HepG2 (cell line): ENCODE measurements at regions not wholly inside any gene's neighbourhood (a gene's known extent, or its start where the extent isn't known, plus 50 kb on each side); places are given as distances from the start of the nearest gene placed in this dataset.

Experiments used
- ATAC-seq: fragments of 200-7000 bp; cut with Tn5 transposase; 3 replicates; pipeline ENCODE4 v1.9.1; 2020; ENCODE audit warnings: mild to moderate bottlenecking, moderate library complexity
- BruUV-seq: library from RNA; stranded (reverse); fragments of 400-500 nt; replicated peaks from 2 replicates; lab custom pipeline; 2021; lab: Mats Ljungman, UMichigan
- CTCF ChIA-PET: fragments of 300-600 bp; formaldehyde crosslinking; extraction: SDS; loops from one replicate; lab custom pipeline; 2021; ENCODE audit warnings: low total read pairs, inconsistent platforms, low intra/inter-chr PET ratio; lab: Yijun Ruan, JAX
- POLR2A ChIA-PET: fragments of 350-600 bp; sonication (Branson Sonifier 250); formaldehyde crosslinking; loops from one replicate; lab custom pipeline; 2020; ENCODE audit warnings: antibody characterized with exemption, inconsistent platforms; lab: Yijun Ruan, JAX
- DNase-seq: peaks from one replicate; pipeline ENCODE4 v3.0.0-alpha.2; 2015; ENCODE audit warnings: low spot score
- FAIRE-seq: peaks from 3 replicates; lab custom pipeline; 2011; peaks lifted over from hg19 to GRCh38; lab: Jason Lieb, UNC
- H2AFZ ChIP-seq: one replicate; pipeline ENCODE4 v1.6.1; 2011; ENCODE audit warnings: low read length, inconsistent platforms
- H3K27ac ChIP-seq: fragments of 300-600 bp; 3 replicates; pipeline ENCODE4 v1.8.0; 2011; ENCODE audit warnings: mixed run types, mild to moderate bottlenecking, mixed read lengths, low read length, inconsistent platforms; ENCODE audit not compliant: insufficient read depth; ENCODE audit errors: extremely low read length
- H3K27me3 ChIP-seq, 2 experiments: fragments of 200-600 bp in 1 of 2; 2 replicates in 1 of 2; 3 replicates in 1 of 2; pipeline versions ENCODE4 v1.6.0 to v1.8.0; 2011; ENCODE audit warnings: low read length in 2 of 2, mild to moderate bottlenecking in 2 of 2, moderate library complexity in 2 of 2, inconsistent platforms in 1 of 2; ENCODE audit not compliant: insufficient read depth in 2 of 2, control insufficient read depth in 1 of 2
- H3K36me3 ChIP-seq, 2 experiments: fragments of 200-600 bp in 1 of 2; replicated peaks in 1 of 2; 2 replicates in 1 of 2; 3 replicates in 1 of 2; pipeline versions ENCODE4 v1.5.1 to v1.8.0; 2011; ENCODE audit warnings: low read length in 2 of 2, inconsistent platforms in 1 of 2; ENCODE audit not compliant: insufficient read depth in 2 of 2, control insufficient read depth in 1 of 2
- H3K4me1 ChIP-seq: 2 replicates; pipeline ENCODE4 v1.5.1; 2012; ENCODE audit warnings: low read length, inconsistent platforms; ENCODE audit not compliant: insufficient read depth
- H3K4me2 ChIP-seq: 2 replicates; pipeline ENCODE4 v1.6.0; 2011; ENCODE audit warnings: low read depth, low read length, inconsistent platforms
- H3K4me3 ChIP-seq, 3 experiments: fragments of 200-600 bp in 1 of 3; sonication (generic), shearing (Covaris generic) in 1 of 3; replicated peaks in 1 of 3; 2 replicates each; pipeline ENCODE4 v1.5.1; 2011 to 2016; ENCODE audit warnings: low read length in 3 of 3, inconsistent platforms in 2 of 3, low read depth in 2 of 3, mild to moderate bottlenecking in 2 of 3, control low read depth in 1 of 3, mixed read lengths in 1 of 3; ENCODE audit not compliant: insufficient read depth in 1 of 3
- H3K79me2 ChIP-seq: one replicate; pipeline ENCODE4 v1.6.1; 2011; ENCODE audit warnings: low read length, inconsistent platforms; ENCODE audit not compliant: insufficient read depth
- H3K9ac ChIP-seq: 2 replicates; pipeline ENCODE4 v1.6.0; 2011; ENCODE audit warnings: mild to moderate bottlenecking, low read depth, low read length, inconsistent platforms; ENCODE audit not compliant: insufficient read depth
- H3K9me3 ChIP-seq: 2 replicates; pipeline ENCODE4 v1.5.1; 2012; ENCODE audit warnings: mild to moderate bottlenecking, low read length
- H4K20me1 ChIP-seq: 2 replicates; pipeline ENCODE4 v1.6.0; 2011; ENCODE audit warnings: inconsistent platforms, mild to moderate bottlenecking, low read length, moderate library complexity; ENCODE audit not compliant: insufficient read depth
- AKAP8 ChIP-seq: sonication (generic); formaldehyde crosslinking; IDR thresholded peaks from 2 replicates; pipeline ENCODE4 v1.5.1; 2020; ENCODE audit warnings: mild to moderate bottlenecking, missing genetic modification reagents
- FIP1L1 ChIP-seq: fragments of 200-400 bp; formaldehyde crosslinking; IDR thresholded peaks from 2 replicates; pipeline ENCODE4 v1.6.1; 2018; ENCODE audit warnings: low read depth, mild to moderate bottlenecking, low read length, moderate library complexity, borderline replicate concordance; ENCODE audit not compliant: insufficient read depth
- KLF16 ChIP-seq, 2 experiments: sonication (generic) in 1 of 2; formaldehyde crosslinking in 1 of 2; IDR thresholded peaks; 2 replicates each; pipeline versions ENCODE4 v1.6.1 to v1.8.0; 2016 to 2023; ENCODE audit warnings: missing genetic modification reagents in 2 of 2, missing compliant biosample characterization in 1 of 2
- PHF5A ChIP-seq: IDR thresholded peaks from one replicate; pipeline ENCODE4 v1.6.1; 2018; ENCODE audit warnings: low read depth, missing genetic modification reagents; ENCODE audit not compliant: unreplicated experiment
- POLR2AphosphoS5 ChIP-seq: IDR thresholded peaks from 2 replicates; pipeline ENCODE4 v1.6.1; 2012; ENCODE audit warnings: low read depth, low read length
- PRPF4 ChIP-seq: fragments of 200-400 bp; formaldehyde crosslinking; IDR thresholded peaks from 2 replicates; pipeline ENCODE4 v1.6.1; 2016; ENCODE audit warnings: low read length, low read depth; ENCODE audit not compliant: poor library complexity, severe bottlenecking
- RXRB ChIP-seq: IDR thresholded peaks from 2 replicates; pipeline ENCODE4 v1.6.1; 2016; ENCODE audit warnings: borderline replicate concordance, missing genetic modification reagents, missing compliant biosample characterization
- STAG1 ChIP-seq: sonication (generic); formaldehyde crosslinking; IDR thresholded peaks from 2 replicates; pipeline ENCODE4 v1.4.0; 2020; ENCODE audit warnings: missing genetic modification reagents
- TEAD2 ChIP-seq: sonication (generic); formaldehyde crosslinking; IDR thresholded peaks from 2 replicates; pipeline ENCODE4 v1.9.0; 2021; ENCODE audit warnings: missing genetic modification reagents
- ZNF766 ChIP-seq: sonication (generic); formaldehyde crosslinking; IDR thresholded peaks from 2 replicates; pipeline ENCODE4 v1.5.0; 2020; ENCODE audit warnings: missing genetic modification reagents, borderline replicate concordance
- ZNF883 ChIP-seq: sonication (generic); formaldehyde crosslinking; IDR thresholded peaks from 2 replicates; pipeline ENCODE4 v1.5.1; 2020; ENCODE audit warnings: mild to moderate bottlenecking, missing genetic modification reagents; ENCODE audit errors: not compliant biosample characterization
- WGBS: methylation state at CpG from one replicate; pipeline ENCODE4 v1.1.6; 2017; ENCODE audit warnings: low lambda C conversion rate; 5-methylcytosine and 5-hydroxymethylcytosine counted together
- in situ Hi-C: cut with HindIII; loops from 2 replicates; pipeline ENCODE4 v1.10.0; 2017; ENCODE audit warnings: low pct_unique_long_range_greater_than_20kb; ENCODE audit not compliant: extremely low pct_ligation_motif_present
- intact Hi-C: fragments of 100-400 bp; cut with micrococcal nuclease; formaldehyde crosslinking; loops from one replicate; pipeline ENCODE4 v1.10.0; 2022; ENCODE audit not compliant: unreplicated experiment

DNA sequence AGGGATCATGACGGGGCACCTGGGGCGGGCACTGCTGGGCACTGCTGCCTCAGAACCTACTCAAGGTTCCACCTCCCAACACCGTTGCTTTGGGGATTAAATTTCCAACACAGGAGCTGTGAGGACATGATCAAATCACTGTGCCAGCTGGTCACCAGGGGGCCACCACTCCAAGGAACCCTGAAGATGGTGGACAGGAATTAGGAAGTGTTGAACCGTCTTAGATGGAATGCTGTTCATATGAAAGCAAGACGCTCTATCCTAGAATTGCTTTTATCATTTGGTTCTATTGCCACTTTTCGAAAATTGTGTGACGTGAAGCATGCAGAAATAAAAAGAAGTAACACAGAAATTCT is 140.3 kb downstream of the DLL1 start:
- CTCF ChIA-PET = no interaction called here
- intact Hi-C loops (no loop called here), in situ Hi-C loops (no loop called here)
- no peak overlapping the region for H2AFZ ChIP-seq
- peaks cover 18% of the 10 kb centered on the region for H3K4me1 ChIP-seq
- H3K27me3 ChIP-seq = peaks cover 23 to 66% of the 10 kb centered on the region in 2 experiments
- FAIRE-seq (no peak), DNase-seq (no peak), ATAC-seq (no peak)
- H3K9ac ChIP-seq = no peak overlapping the region
- H3K9me3 ChIP-seq = no peaks in the 10 kb centered on the region
- BruUV-seq = no TSS peak
- no peak overlapping the region for H3K27ac ChIP-seq
- H3K79me2 ChIP-seq = no peaks in the 10 kb centered on the region
- H3K4me3 ChIP-seq = no peak overlapping the region
- TF ChIP-seq ZNF883 (CRISPR knock-in tag) (no peak), STAG1 (CRISPR knock-in tag) (0 out of 2 replicates have a peak, but pooled peaks have one; percentile 11), KLF16 (CRISPR knock-in tag; IDR thresholded peaks at IDR 0.05) (no peak)
- H3K4me2 ChIP-seq = no peak overlapping the region
- H4K20me1 ChIP-seq = no peaks in the 10 kb centered on the region
- POLR2A ChIA-PET = no interaction called here
- no peaks in the 10 kb centered on the region for H3K36me3 ChIP-seq
- WGBS = 6% methylated on average over 6 of the region's 7 CpGs

DNA sequence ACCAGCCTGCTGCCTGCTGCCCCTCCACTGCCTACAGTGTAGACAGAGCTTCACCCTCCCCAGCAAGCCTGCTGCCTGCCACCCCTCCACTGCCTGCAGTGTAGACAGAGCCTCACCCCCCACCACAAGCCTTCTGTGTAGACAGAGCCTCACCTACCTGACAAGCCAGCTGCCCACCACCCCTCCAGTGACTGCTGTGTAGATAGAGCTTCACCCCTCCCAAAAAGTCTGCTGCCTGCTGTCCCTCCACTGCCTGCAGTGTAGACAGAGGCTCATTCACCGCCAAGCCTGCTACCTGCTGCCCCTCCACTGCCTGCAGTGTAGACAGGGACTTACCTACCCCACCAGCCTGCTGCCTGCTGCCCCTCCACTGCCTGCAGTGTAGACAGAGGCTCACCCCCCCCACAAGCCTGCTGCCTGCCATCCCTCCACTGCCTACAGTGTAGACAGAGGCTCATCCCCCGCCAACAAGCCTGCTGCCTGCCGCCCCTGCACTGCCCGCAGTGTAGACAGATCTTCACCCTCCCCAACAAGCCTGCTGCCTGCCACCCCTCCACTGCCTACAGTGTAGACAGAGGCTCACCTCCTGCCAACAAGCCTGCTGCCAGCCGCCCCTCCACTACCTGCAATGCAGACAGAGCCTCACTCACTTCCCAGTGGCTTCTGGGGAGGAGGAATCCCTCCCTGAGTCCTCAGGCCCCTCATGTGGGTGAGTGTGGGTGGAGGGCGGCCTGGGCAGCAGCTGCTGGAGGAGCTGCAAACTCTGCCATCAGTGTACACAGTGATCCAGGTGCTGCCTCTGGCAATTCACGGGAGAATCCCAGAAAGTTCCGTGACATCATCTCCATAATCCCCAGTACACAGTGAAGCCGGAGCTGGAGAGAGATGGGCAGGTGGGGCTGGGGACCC is 140.9 kb downstream of the DLL1 start:
- Histone ChIP-seq H3K4me1 (peaks cover 18% of the 10 kb centered on the region), H3K36me3 (no peaks in the 10 kb centered on the region), H3K4me2 (no peak overlapping the region), H3K9me3 (no peaks in the 10 kb centered on the region), H3K27me3 (peaks cover 23 to 66% of the 10 kb centered on the region in 2 experiments), H3K4me3 (no peak overlapping the region), H3K9ac (no peak overlapping the region), H3K27ac (no peak overlapping the region), H4K20me1 (no peaks in the 10 kb centered on the region), H2AFZ (no peak overlapping the region), H3K79me2 (no peaks in the 10 kb centered on the region)
- no peak for TF ChIP-seq ZNF766
- TF ChIP-seq FIP1L1 = no peak
- no peak for TF ChIP-seq AKAP8 (CRISPR knock-in tag)
- TF ChIP-seq PRPF4 = no peak
- no peak for TF ChIP-seq RXRB (CRISPR knock-in tag)
- TF ChIP-seq TEAD2 = no peak
- TF ChIP-seq PHF5A (CRISPR knock-in tag) = no peak
- no peak for TF ChIP-seq POLR2AphosphoS5
- no peak for ATAC-seq
- ChIA-PET CTCF (no interaction called here), POLR2A (no interaction called here)
- WGBS = 0% methylated on average over 5 of the region's 9 CpGs
- BruUV-seq = no TSS peak
- DNase-seq = no peak
- FAIRE-seq = no peak
- in situ Hi-C loops = no loop called here
- intact Hi-C loops = no loop called here
